A549 (cell line): ENCODE measurements at regions not wholly inside any gene's neighbourhood (a gene's known extent, or its start where the extent isn't known, plus 50 kb on each side); places are given as distances from the start of the nearest gene placed in this dataset.

ENCODE experiments used
- ATAC-seq, 2 experiments: fragments of 200-7000 bp in 1 of 2; fragments of >200 bp in 1 of 2; cut with Nextera tagmentation in 1 of 2; cut with Tn5 transposase in 1 of 2; 3 replicates each; pipeline versions ENCODE4 v1.8.0 to v1.9.1; 2018 to 2020; ENCODE audit warnings: mild to moderate bottlenecking in 1 of 2, moderate library complexity in 1 of 2
- CTCF ChIA-PET: fragments of 300-600 bp; sonication (Branson Sonifier 250); formaldehyde crosslinking; extraction: SDS; loops from one replicate; lab custom pipeline; 2021; ENCODE audit warnings: antibody characterized with exemption, inconsistent platforms; lab: Yijun Ruan, JAX
- POLR2A ChIA-PET: fragments of 350-600 bp; formaldehyde crosslinking; extraction: SDS; loops from one replicate; lab custom pipeline; 2021; ENCODE audit warnings: antibody characterized with exemption, inconsistent platforms; lab: Yijun Ruan, JAX
- DNase-seq, 2 experiments: peaks; one replicate each; pipeline versions ENCODE4 v3.0.0 to v3.0.0-alpha.2; 2011 to 2016; ENCODE audit warnings: low read depth in 1 of 2, low spot score in 1 of 2
- FAIRE-seq: peaks from 2 replicates; lab custom pipeline; 2011; peaks lifted over from hg19 to GRCh38; lab: Jason Lieb, UNC
- H3K27ac ChIP-seq, 2 experiments: fragments of >200 bp; sonication (Bioruptor Twin); formaldehyde crosslinking; 3 replicates each; pipeline ENCODE4 v1.5.1; 2016 to 2017
- H3K4me1 ChIP-seq: fragments of >200 bp; sonication (Bioruptor Twin); formaldehyde crosslinking; 3 replicates; pipeline ENCODE4 v1.6.1; 2016
- H3K4me2 ChIP-seq: fragments of >200 bp; sonication (Bioruptor Twin); formaldehyde crosslinking; 3 replicates; pipeline ENCODE4 v1.6.1; 2016
- H3K4me3 ChIP-seq: fragments of >200 bp; sonication (Bioruptor Twin); formaldehyde crosslinking; 3 replicates; pipeline ENCODE4 v1.5.1; 2016
- H3K9me3 ChIP-seq: fragments of >200 bp; sonication (Bioruptor Twin); formaldehyde crosslinking; 3 replicates; pipeline ENCODE4 v1.6.1; 2016
- ATOH8 ChIP-seq: fragments of 250-450 bp; sonication (Bioruptor Pico); IDR thresholded peaks from 2 replicates; pipeline ENCODE4 v1.5.0; 2020; ENCODE audit warnings: low read depth, mild to moderate bottlenecking, moderate library complexity
- BHLHE40 ChIP-seq: IDR thresholded peaks from 2 replicates; pipeline ENCODE4 v1.6.1; 2012; ENCODE audit warnings: low read depth, low read length, inconsistent platforms
- CBX2 ChIP-seq: fragments of 200-600 bp; sonication (generic); IDR thresholded peaks from 2 replicates; pipeline ENCODE4 v1.6.1; 2016; ENCODE audit warnings: low read depth, mild to moderate bottlenecking, borderline replicate concordance
- CEBPB ChIP-seq, 2 experiments: fragments of >200 bp in 1 of 2; sonication (Bioruptor Twin) in 1 of 2; formaldehyde crosslinking in 1 of 2; IDR thresholded peaks; 2 replicates each; pipeline ENCODE4 v1.6.1; 2012 to 2016
- EHF ChIP-seq: fragments of 250-450 bp; sonication (Bioruptor Pico); IDR thresholded peaks from 2 replicates; pipeline ENCODE4 v1.5.0; 2020; ENCODE audit warnings: mild to moderate bottlenecking
- EHMT2 ChIP-seq: fragments of 200-600 bp; sonication (generic); IDR thresholded peaks from 2 replicates; pipeline ENCODE4 v1.6.1; 2016; ENCODE audit warnings: antibody characterized with exemption, low read depth, mild to moderate bottlenecking, moderate library complexity
- ESRRA ChIP-seq: fragments of 150-350 bp; IDR thresholded peaks from 2 replicates; pipeline ENCODE4 v1.6.1; 2014; ENCODE audit warnings: mild to moderate bottlenecking, low read length, borderline replicate concordance
- FOSB ChIP-seq: fragments of 250-450 bp; sonication (Bioruptor Pico); IDR thresholded peaks from 2 replicates; pipeline ENCODE4 v1.5.0; 2020; ENCODE audit warnings: mild to moderate bottlenecking, moderate library complexity
- FOSL2 ChIP-seq, 2 experiments: fragments of 450-650 bp in 1 of 2; fragments of >200 bp in 1 of 2; sonication (Bioruptor Twin) in 1 of 2; formaldehyde crosslinking; IDR thresholded peaks; 2 replicates each; pipeline versions ENCODE4 v1.5.0 to v1.6.1; 2016 to 2020; ENCODE audit warnings: mild to moderate bottlenecking in 1 of 2, moderate library complexity in 1 of 2
- GATA3 ChIP-seq: IDR thresholded peaks from 2 replicates; pipeline ENCODE4 v1.6.1; 2012; ENCODE audit warnings: borderline replicate concordance
- HOXA7 ChIP-seq: fragments of 250-450 bp; sonication (Bioruptor Pico); IDR thresholded peaks from 2 replicates; pipeline ENCODE4 v1.5.0; 2020; ENCODE audit warnings: mild to moderate bottlenecking, moderate library complexity
- HOXB13 ChIP-seq: fragments of 250-450 bp; sonication (Bioruptor Pico); IDR thresholded peaks from 2 replicates; pipeline ENCODE4 v1.5.0; 2020; ENCODE audit warnings: low read depth, mild to moderate bottlenecking, moderate library complexity
- HOXB5 ChIP-seq: fragments of 250-450 bp; sonication (Bioruptor Pico); IDR thresholded peaks from 2 replicates; pipeline ENCODE4 v1.5.0; 2020; ENCODE audit warnings: mild to moderate bottlenecking, moderate library complexity
- KDM5A ChIP-seq: fragments of 200-600 bp; sonication (generic); IDR thresholded peaks from 2 replicates; pipeline ENCODE4 v1.6.1; 2016; ENCODE audit warnings: antibody characterized with exemption, mild to moderate bottlenecking
- MAFK ChIP-seq: fragments of 450-650 bp; IDR thresholded peaks from 2 replicates; pipeline ENCODE4 v1.6.1; 2014; ENCODE audit not compliant: partially characterized antibody
- MYC ChIP-seq: IDR thresholded peaks from 2 replicates; pipeline ENCODE4 v1.6.1; 2012; ENCODE audit warnings: mild to moderate bottlenecking, inconsistent platforms, low read length, improper control_type of control experiment, borderline replicate concordance
- NFE2L2 ChIP-seq: fragments of 150-350 bp; conservative IDR thresholded peaks from 2 replicates; pipeline ENCODE4 v1.6.1; 2014; ENCODE audit warnings: low read length
- NPAS2 ChIP-seq: fragments of 250-450 bp; sonication (Bioruptor Pico); IDR thresholded peaks from 2 replicates; pipeline ENCODE4 v1.8.0; 2022; ENCODE audit warnings: mild to moderate bottlenecking, moderate library complexity, borderline replicate concordance
- NR3C1 ChIP-seq: fragments of >200 bp; sonication (Bioruptor Twin); formaldehyde crosslinking; IDR thresholded peaks from 3 replicates; pipeline ENCODE4 v1.6.1; 2017
- PHF8 ChIP-seq: fragments of 200-600 bp; sonication (generic); IDR thresholded peaks from 2 replicates; pipeline ENCODE4 v1.6.1; 2016; ENCODE audit warnings: low read depth, mild to moderate bottlenecking, antibody characterized with exemption, moderate library complexity, borderline replicate concordance
- RAD21 ChIP-seq, 2 experiments: fragments of >200 bp in 1 of 2; sonication (Bioruptor Twin) in 1 of 2; formaldehyde crosslinking in 1 of 2; IDR thresholded peaks in 1 of 2; conservative IDR thresholded peaks in 1 of 2; 2 replicates in 1 of 2; 3 replicates in 1 of 2; pipeline ENCODE4 v1.6.1; 2012 to 2018; ENCODE audit warnings: inconsistent platforms in 1 of 2
- RARB ChIP-seq: fragments of 250-450 bp; sonication (Bioruptor Pico); IDR thresholded peaks from 2 replicates; pipeline ENCODE4 v1.8.0; 2021; ENCODE audit warnings: mild to moderate bottlenecking, moderate library complexity
- RCOR1 ChIP-seq: fragments of 150-350 bp; IDR thresholded peaks from 2 replicates; pipeline ENCODE4 v1.6.1; 2014; ENCODE audit warnings: antibody characterized with exemption, low read length, low read depth
- RFX5 ChIP-seq: fragments of 450-650 bp; IDR thresholded peaks from 2 replicates; pipeline ENCODE4 v1.7.1; 2014; ENCODE audit warnings: antibody characterized with exemption, mild to moderate bottlenecking, moderate library complexity
- SMC3 ChIP-seq: fragments of >200 bp; sonication (Bioruptor Twin); formaldehyde crosslinking; IDR thresholded peaks from 3 replicates; pipeline ENCODE4 v1.6.1; 2018; ENCODE audit warnings: inconsistent platforms
- TFCP2L1 ChIP-seq: fragments of 250-450 bp; sonication (Bioruptor Pico); IDR thresholded peaks from 2 replicates; pipeline ENCODE4 v1.5.0; 2021; ENCODE audit warnings: mild to moderate bottlenecking
- TP53 ChIP-seq: fragments of 250-450 bp; sonication (Bioruptor Pico); IDR thresholded peaks from 2 replicates; pipeline ENCODE4 v1.5.0; 2021; ENCODE audit warnings: mild to moderate bottlenecking, moderate library complexity
- USF2 ChIP-seq: fragments of 450-650 bp; IDR thresholded peaks from 2 replicates; pipeline ENCODE4 v1.6.1; 2014; ENCODE audit warnings: antibody characterized with exemption
- ZFP36 ChIP-seq: fragments of 450-650 bp; IDR thresholded peaks from 2 replicates; pipeline ENCODE4 v1.6.1; 2014; ENCODE audit warnings: borderline replicate concordance; ENCODE audit not compliant: partially characterized antibody
- ZSCAN20 ChIP-seq: fragments of 250-450 bp; sonication (Bioruptor Pico); IDR thresholded peaks from 2 replicates; pipeline ENCODE4 v1.8.0; 2022; ENCODE audit warnings: mild to moderate bottlenecking, moderate library complexity
- WGBS: methylation state at CpG from one replicate; pipeline ENCODE4 v1.1.6; 2017; ENCODE audit errors: missing lambda C conversion rate; 5-methylcytosine and 5-hydroxymethylcytosine counted together
- TF ChIP-seq, protein P1 (sequence below): IDR thresholded peaks from 2 replicates; pipeline ENCODE4 v1.6.1; 2012
- TF ChIP-seq, protein P2 (sequence below): fragments of >200 bp; sonication (Bioruptor Twin); formaldehyde crosslinking; IDR thresholded peaks from 3 replicates; pipeline ENCODE4 v1.6.1; 2016
- TF ChIP-seq, protein P3 (sequence below): fragments of >200 bp; sonication (Bioruptor Twin); formaldehyde crosslinking; IDR thresholded peaks from 2 replicates; pipeline ENCODE4 v1.6.1; 2016

GRCh38 chr6:164063346-164063745 is 648.8 kb downstream of the QKI start:
- ChIA-PET CTCF (no interaction called here), POLR2A (no interaction called here)
- ATAC-seq (no peak), DNase-seq (no peak), FAIRE-seq (no peak)
- no peaks in the 10 kb centered on the region for H3K9me3 ChIP-seq
- no peaks in the 10 kb centered on the region for H3K4me1 ChIP-seq
- WGBS, result 57% methylated on average over 3 of the region's 3 CpGs
- no peak overlapping the region for H3K4me3 ChIP-seq
- no peak overlapping the region for H3K27ac ChIP-seq
- no peak for TF ChIP-seq MAFK
- TF ChIP-seq, protein P1, sequence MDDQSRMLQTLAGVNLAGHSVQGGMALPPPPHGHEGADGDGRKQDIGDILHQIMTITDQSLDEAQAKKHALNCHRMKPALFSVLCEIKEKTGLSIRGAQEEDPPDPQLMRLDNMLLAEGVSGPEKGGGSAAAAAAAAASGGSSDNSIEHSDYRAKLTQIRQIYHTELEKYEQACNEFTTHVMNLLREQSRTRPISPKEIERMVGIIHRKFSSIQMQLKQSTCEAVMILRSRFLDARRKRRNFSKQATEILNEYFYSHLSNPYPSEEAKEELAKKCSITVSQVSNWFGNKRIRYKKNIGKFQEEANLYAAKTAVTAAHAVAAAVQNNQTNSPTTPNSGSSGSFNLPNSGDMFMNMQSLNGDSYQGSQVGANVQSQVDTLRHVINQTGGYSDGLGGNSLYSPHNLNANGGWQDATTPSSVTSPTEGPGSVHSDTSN, result no peak
- no peak overlapping the region for H3K4me2 ChIP-seq

- Histone ChIP-seq H3K4me2 (no peak overlapping the region), H3K4me1 (no peaks in the 10 kb centered on the region), H3K27ac (no peak overlapping the region), H3K4me3 (no peak overlapping the region), H3K9me3 (no peaks in the 10 kb centered on the region)
- TF ChIP-seq HOXB5 (CRISPR knock-in tag) (no peak), FOSL2 (IDR thresholded peaks at IDR 0.05) (no peak), FOSL2 (CRISPR knock-in tag; IDR thresholded peaks at IDR 0.05) (no peak), EHMT2 (no peak), RCOR1 (no peak), MYC (no peak), NPAS2 (CRISPR knock-in tag) (no peak), RFX5 (no peak), CBX2 (no peak), GATA3 (no peak), HOXB13 (no peak), ZSCAN20 (CRISPR knock-in tag) (no peak), NR3C1 (no peak), TFCP2L1 (no peak), KDM5A (no peak), NFE2L2 (no peak), SMC3 (no peak), ATOH8 (CRISPR knock-in tag) (no peak), ZFP36 (no peak)
- 10% methylated on average over 5 of the region's 5 CpGs for WGBS
- no peak for FAIRE-seq
- CTCF ChIA-PET, result no interaction called here
- DNase-seq, result no peak
- ATAC-seq, result no peak
- POLR2A ChIA-PET, result no interaction called here
These were observed 648.4 kb downstream of the QKI start for GRCh38 chr6:164062872-164063271.

DNA sequence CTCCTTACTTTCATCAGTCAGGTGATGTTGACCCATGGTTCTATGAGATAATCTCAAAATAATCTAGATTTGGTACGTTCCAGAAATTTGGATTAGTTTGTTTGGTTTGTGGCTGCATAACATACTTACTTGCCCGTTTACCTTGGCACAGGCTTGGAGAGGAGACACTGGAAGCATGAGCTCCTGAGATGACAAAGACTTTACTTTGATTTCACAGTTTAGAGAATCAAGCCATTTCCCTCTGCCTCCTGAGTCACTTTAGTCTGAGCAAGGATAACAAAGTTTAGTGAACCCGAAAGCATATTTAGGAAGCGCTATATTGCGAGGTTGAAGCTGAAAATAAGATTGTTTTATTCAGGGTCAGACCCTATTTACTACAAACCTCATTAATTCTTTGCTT is 643.4 kb downstream of the QKI start:
- TF ChIP-seq ESRRA, result no peak
- TF ChIP-seq RFX5, result no peak
- TF ChIP-seq CEBPB (IDR thresholded peaks at IDR 0.05), result no peak
- TF ChIP-seq, protein P2, sequence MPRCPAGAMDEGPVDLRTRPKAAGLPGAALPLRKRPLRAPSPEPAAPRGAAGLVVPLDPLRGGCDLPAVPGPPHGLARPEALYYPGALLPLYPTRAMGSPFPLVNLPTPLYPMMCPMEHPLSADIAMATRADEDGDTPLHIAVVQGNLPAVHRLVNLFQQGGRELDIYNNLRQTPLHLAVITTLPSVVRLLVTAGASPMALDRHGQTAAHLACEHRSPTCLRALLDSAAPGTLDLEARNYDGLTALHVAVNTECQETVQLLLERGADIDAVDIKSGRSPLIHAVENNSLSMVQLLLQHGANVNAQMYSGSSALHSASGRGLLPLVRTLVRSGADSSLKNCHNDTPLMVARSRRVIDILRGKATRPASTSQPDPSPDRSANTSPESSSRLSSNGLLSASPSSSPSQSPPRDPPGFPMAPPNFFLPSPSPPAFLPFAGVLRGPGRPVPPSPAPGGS, result no peak
- TF ChIP-seq PHF8, result no peak
- no peak for TF ChIP-seq ZFP36
- no peak for TF ChIP-seq FOSB (CRISPR knock-in tag)
- no peak for TF ChIP-seq HOXB13
- TF ChIP-seq RARB, result no peak
- no peak for TF ChIP-seq TP53 (CRISPR knock-in tag)
- TF ChIP-seq BHLHE40, result no peak
- TF ChIP-seq FOSL2 (IDR thresholded peaks at IDR 0.05), result no peak
- no peak for TF ChIP-seq FOSL2 (CRISPR knock-in tag; IDR thresholded peaks at IDR 0.05)
- TF ChIP-seq, protein P3, sequence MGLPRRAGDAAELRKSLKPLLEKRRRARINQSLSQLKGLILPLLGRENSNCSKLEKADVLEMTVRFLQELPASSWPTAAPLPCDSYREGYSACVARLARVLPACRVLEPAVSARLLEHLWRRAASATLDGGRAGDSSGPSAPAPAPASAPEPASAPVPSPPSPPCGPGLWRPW, result no peak
- no peak for TF ChIP-seq USF2
- TF ChIP-seq EHF, result no peak
- no peak for TF ChIP-seq HOXB5 (CRISPR knock-in tag)
- TF ChIP-seq EHMT2, result no peak
- TF ChIP-seq RAD21 (conservative IDR thresholded peaks at IDR 0.05 in 1 of 2, IDR thresholded peaks at IDR 0.05 in 1 of 2), result no peak
- no peak for TF ChIP-seq HOXA7 (CRISPR knock-in tag)
- ChIA-PET POLR2A (no interaction called here), CTCF (no interaction called here)
- Histone ChIP-seq H3K4me3 (no peak overlapping the region), H3K4me1 (no peaks in the 10 kb centered on the region), H3K27ac (no peak overlapping the region), H3K4me2 (no peak overlapping the region), H3K9me3 (no peaks in the 10 kb centered on the region)
- no peak for DNase-seq
- no peak for ATAC-seq
- FAIRE-seq, result no peak
- WGBS, result 20% methylated on average over 5 of the region's 5 CpGs
